Stimulated activated effector memory CD8-positive, alpha-beta T cell treated with anti-CD3 and anti-CD28 coated beads, Interleukin-12 subunit alpha, Interleukin-12 subunit beta, amount 100 ng/mL, for 72 hours (primary cell): ENCODE measurements at regions not wholly inside any gene's neighbourhood (a gene's known extent, or its start where the extent isn't known, plus 50 kb on each side); places are given as distances from the start of the nearest gene placed in this dataset.

Experiments used
- ATAC-seq: fragments of 150-1000 bp; cut with Tn5 transposase; 2 replicates; pipeline ENCODE4 v1.10.0; 2021
- DNase-seq, 2 donors: peaks; one replicate each; pipeline ENCODE4 v3.0.0; 2021 to 2022; ENCODE audit warnings: low spot score in 2 of 2
- H3K27ac Mint-ChIP-seq: one replicate; pipeline ENCODE4 v1.8.0; 2022; ENCODE audit warnings: mild to moderate bottlenecking, mixed read lengths
- H3K36me3 Mint-ChIP-seq: one replicate; pipeline ENCODE4 v1.8.0; 2022; ENCODE audit warnings: mild to moderate bottlenecking, mixed read lengths
- H3K4me1 Mint-ChIP-seq: one replicate; pipeline ENCODE4 v1.8.0; 2022; ENCODE audit warnings: mixed read lengths
- H3K4me3 Mint-ChIP-seq: one replicate; pipeline ENCODE4 v1.8.0; 2022; ENCODE audit warnings: mild to moderate bottlenecking, mixed read lengths
- H3K9me3 Mint-ChIP-seq: one replicate; pipeline ENCODE4 v1.8.0; 2022; ENCODE audit warnings: mixed read lengths

DNA sequence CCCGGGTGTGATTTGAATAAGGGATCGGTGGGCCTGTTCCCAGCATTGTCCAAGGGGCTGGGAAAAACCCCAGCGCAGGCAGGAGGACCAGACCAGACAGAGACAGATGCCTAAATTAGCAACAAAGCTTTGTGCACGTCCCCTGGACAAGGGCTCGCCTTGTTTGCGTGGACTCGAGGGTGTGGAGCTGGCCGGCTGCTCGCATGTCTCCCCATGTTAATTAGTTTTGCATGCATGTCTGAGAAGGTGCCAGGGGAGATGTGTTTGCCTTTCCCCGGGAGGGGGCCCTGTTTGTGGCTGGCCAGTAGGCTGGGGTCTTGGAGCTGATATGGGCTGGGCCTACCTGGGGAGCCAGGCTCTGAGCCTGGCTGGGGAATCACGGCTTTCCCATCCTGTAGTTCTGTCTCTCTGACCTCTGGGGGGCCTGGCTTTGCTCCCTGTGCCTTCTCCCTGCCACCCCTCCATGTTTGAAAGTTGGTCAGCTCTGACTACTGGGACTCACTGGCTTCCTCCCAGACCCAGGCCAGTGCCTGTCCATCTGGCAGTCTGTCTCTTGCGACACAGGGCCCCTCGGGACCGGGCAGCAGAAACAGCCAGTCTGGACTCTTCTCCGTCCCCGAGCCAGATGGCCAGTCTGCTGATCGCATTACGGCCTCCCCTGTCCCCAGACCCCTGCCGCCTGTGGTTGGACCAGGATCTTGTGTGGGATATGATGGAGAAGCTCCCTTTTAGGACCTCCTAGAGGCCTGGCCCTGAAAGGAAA lies 55.4 kb upstream of the POLG start:
- H3K9me3 Mint-ChIP-seq: no peaks in the 10 kb centered on the region
- ATAC-seq: no peak

GRCh38 chr15:89387140-89387903 lies 52.7 kb upstream of the POLG start:
- H3K4me3 Mint-ChIP-seq: no peak overlapping the region
- H3K4me1 Mint-ChIP-seq: no peaks in the 10 kb centered on the region
- H3K27ac Mint-ChIP-seq: no peak overlapping the region
- no peaks in the 10 kb centered on the region for H3K36me3 Mint-ChIP-seq
- DNase-seq: no peak
- ATAC-seq: no peak
- H3K9me3 Mint-ChIP-seq: no peaks in the 10 kb centered on the region

More for the DNA sequence above, 55.4 kb upstream of the POLG start:
- H3K27ac Mint-ChIP-seq: no peak overlapping the region
- DNase-seq: no peak
- no peaks in the 10 kb centered on the region for H3K36me3 Mint-ChIP-seq
- H3K4me1 Mint-ChIP-seq: no peaks in the 10 kb centered on the region
- no peak overlapping the region for H3K4me3 Mint-ChIP-seq

- Mint-ChIP-seq H3K27ac (no peak overlapping the region), H3K4me1 (no peaks in the 10 kb centered on the region), H3K4me3 (no peak overlapping the region), H3K9me3 (no peaks in the 10 kb centered on the region), H3K36me3 (no peaks in the 10 kb centered on the region)
- DNase-seq (no peak), ATAC-seq (no peak)
Measured at GRCh38 chr15:89385596-89386331, 51.1 kb upstream of the POLG start.
